ENCODE measurements at regions not wholly inside any gene's neighbourhood (a gene's known extent, or its start where the extent isn't known, plus 50 kb on each side); places are given as distances from the start of the nearest gene placed in this dataset.

GRCh38 chr17:79174193-79174765, 99.7 kb downstream of the ENGASE start:
- no peak for TF ChIP-seq CTCF (IDR thresholded peaks at IDR 0.05)
- no peak for TF ChIP-seq POLR2A (IDR thresholded peaks at IDR 0.05)

Data from breast epithelium (tissue), 3 donors.